Gastroesophageal sphincter (tissue), 3 donors: ENCODE measurements at regions not wholly inside any gene's neighbourhood (a gene's known extent, or its start where the extent isn't known, plus 50 kb on each side); places are given as distances from the start of the nearest gene placed in this dataset.

Experiments used
- CTCF ChIP-seq, 4 experiments: fragments of 200-600 bp in 2 of 4; fragments of 450-650 bp in 2 of 4; sonication (generic) in 1 of 4; IDR thresholded peaks; one replicate each; pipeline ENCODE4 v1.5.1; 2017 to 2019; ENCODE audit warnings: antibody characterized with exemption in 4 of 4, mild to moderate bottlenecking in 2 of 4, moderate library complexity in 2 of 4
- EP300 ChIP-seq: sonication (generic); formaldehyde crosslinking; IDR thresholded peaks from one replicate; pipeline ENCODE4 v1.6.1; 2017; ENCODE audit warnings: antibody characterized with exemption, mild to moderate bottlenecking
- POLR2A ChIP-seq, 2 donors: fragments of 450-650 bp; IDR thresholded peaks; one replicate each; pipeline ENCODE4 v1.6.1; 2017; ENCODE audit warnings: antibody characterized with exemption in 2 of 2, mild to moderate bottlenecking in 2 of 2, moderate library complexity in 1 of 2
- POLR2AphosphoS5 ChIP-seq: sonication (generic); formaldehyde crosslinking; IDR thresholded peaks from one replicate; pipeline ENCODE4 v1.6.1; 2017; ENCODE audit warnings: antibody characterized with exemption

- no peak for TF ChIP-seq CTCF (IDR thresholded peaks at IDR 0.05)
- TF ChIP-seq POLR2A (IDR thresholded peaks at IDR 0.05), result no peak
- no peak for TF ChIP-seq POLR2AphosphoS5
- no peak for TF ChIP-seq EP300
Measured at GRCh38 chr6:9610620-9611415, 804.1 kb downstream of the TFAP2A start.
